ENCODE measurements at regions not wholly inside any gene's neighbourhood (a gene's known extent, or its start where the extent isn't known, plus 50 kb on each side); places are given as distances from the start of the nearest gene placed in this dataset.
A peak's percentile ranks its signal among the peaks of the same experiment; 100 is the strongest.

DNA sequence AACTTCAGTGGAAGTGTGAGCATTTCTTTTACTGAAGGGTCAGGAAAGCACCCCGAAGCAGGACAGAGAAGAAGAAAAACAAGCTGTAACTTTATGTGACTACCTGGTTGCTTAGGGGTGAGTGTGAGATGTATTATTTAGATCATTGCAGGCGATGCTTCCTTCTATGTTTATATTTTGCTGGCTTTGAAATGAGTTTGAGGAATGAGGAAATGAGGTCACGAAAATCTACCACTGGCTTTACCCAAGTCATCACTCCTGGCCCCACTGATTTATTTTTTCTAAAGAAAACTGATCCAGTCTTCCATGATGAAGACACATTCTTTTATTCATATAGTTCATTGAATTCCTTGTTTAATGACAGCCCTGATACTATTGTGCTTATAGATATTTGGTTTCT, 716.6 kb upstream of the FZD8 start:
- H3K27ac ChIP-seq, result no peak overlapping the region
- no peak overlapping the region for H3K4me3 ChIP-seq
- TF ChIP-seq, protein P1, sequence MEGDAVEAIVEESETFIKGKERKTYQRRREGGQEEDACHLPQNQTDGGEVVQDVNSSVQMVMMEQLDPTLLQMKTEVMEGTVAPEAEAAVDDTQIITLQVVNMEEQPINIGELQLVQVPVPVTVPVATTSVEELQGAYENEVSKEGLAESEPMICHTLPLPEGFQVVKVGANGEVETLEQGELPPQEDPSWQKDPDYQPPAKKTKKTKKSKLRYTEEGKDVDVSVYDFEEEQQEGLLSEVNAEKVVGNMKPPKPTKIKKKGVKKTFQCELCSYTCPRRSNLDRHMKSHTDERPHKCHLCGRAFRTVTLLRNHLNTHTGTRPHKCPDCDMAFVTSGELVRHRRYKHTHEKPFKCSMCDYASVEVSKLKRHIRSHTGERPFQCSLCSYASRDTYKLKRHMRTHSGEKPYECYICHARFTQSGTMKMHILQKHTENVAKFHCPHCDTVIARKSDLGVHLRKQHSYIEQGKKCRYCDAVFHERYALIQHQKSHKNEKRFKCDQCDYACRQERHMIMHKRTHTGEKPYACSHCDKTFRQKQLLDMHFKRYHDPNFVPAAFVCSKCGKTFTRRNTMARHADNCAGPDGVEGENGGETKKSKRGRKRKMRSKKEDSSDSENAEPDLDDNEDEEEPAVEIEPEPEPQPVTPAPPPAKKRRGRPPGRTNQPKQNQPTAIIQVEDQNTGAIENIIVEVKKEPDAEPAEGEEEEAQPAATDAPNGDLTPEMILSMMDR (IDR thresholded peaks at IDR 0.05), result no peak
- TF ChIP-seq POLR2A (IDR thresholded peaks at IDR 0.05), result no peak
- H3K9me3 ChIP-seq, result no peaks in the 10 kb centered on the region
- H3K27me3 ChIP-seq, result peaks cover 0 to 2% (median 0%) of the 10 kb centered on the region in 9 donors
- H3K4me1 ChIP-seq, result no peaks in the 10 kb centered on the region
- DNase-seq, result no peak
- 63 to 95% (median 79%) methylated on average over 3 of the region's 3 CpGs for WGBS, 4 donors
- H3K36me3 ChIP-seq, result no peaks in the 10 kb centered on the region
- no peak for ATAC-seq
- intact Hi-C loops (cut with DNase I), result no loop called here

DNA sequence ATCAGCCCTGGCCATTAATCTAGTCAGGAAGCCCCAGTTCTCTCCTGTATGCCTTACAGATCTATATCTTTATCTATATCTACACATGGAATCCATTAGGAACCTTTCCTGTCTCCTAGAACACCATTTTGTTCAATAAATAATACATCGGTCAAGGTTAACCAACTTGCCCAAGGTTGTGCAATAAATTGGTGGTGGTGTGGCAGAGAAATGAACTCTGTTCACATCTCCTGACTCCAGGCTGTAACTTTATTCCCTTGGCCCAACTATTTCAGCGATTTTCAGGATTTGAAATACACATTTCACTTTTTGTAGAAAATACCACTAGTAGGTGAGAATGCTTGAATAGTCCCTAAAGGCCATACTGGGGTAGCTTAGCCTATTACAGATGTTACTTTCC, 712.5 kb upstream of the FZD8 start:
- DNase-seq (no peak), ATAC-seq (no peak)
- Histone ChIP-seq H3K27ac (no peak overlapping the region), H3K4me1 (peaks cover 0 to 6% (median 0%) of the 10 kb centered on the region in 12 donors), H3K9me3 (no peaks in the 10 kb centered on the region), H3K27me3 (peaks cover 0 to 2% (median 0%) of the 10 kb centered on the region in 9 donors), H3K4me3 (no peak overlapping the region), H3K36me3 (no peaks in the 10 kb centered on the region)
- intact Hi-C loops (cut with DNase I), result no loop called here
- WGBS, 4 donors, result 93 to 96% (median 96%) methylated on average over 2 of the region's 2 CpGs
- TF ChIP-seq POLR2A (IDR thresholded peaks at IDR 0.05), result no peak
- TF ChIP-seq, protein P1 (IDR thresholded peaks at IDR 0.05), result no peak

DNA sequence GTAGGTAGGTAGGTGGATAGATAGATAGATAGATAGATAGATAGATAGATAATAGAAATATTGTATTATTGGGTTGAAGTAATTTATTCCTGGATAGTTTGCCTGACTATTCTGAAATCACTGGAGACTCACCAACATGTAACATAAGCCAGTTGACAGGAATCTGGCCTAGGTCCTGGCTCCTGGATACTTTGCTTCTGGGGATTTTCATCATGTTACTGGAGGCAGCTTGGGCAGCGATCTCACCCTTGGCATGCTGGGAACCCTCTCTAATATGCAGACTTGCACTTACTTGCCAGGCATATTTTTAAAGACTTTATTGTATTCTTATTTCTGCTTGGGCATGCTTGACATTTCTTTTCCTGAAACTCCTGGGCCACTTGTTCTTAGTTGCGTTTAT, 709.1 kb upstream of the FZD8 start:
- TF ChIP-seq, protein P1 (IDR thresholded peaks at IDR 0.05), result no peak
- TF ChIP-seq POLR2A (IDR thresholded peaks at IDR 0.05), result no peak
- intact Hi-C loops (cut with DNase I), result no loop called here
- no peaks in the 10 kb centered on the region for H3K9me3 ChIP-seq
- H3K4me1 ChIP-seq, result peaks cover 0 to 6% (median 0%) of the 10 kb centered on the region in 12 donors
- no peak for DNase-seq
- no peaks in the 10 kb centered on the region for H3K36me3 ChIP-seq
- 53 to 62% (median 59%) methylated on average over 2 of the region's 2 CpGs for WGBS, 4 donors
- ATAC-seq, result peak in 1 of 4 donors; percentile 59
- H3K4me3 ChIP-seq, result no peak overlapping the region
- no peaks in the 10 kb centered on the region for H3K27me3 ChIP-seq
- H3K27ac ChIP-seq, result no peak overlapping the region

DNA sequence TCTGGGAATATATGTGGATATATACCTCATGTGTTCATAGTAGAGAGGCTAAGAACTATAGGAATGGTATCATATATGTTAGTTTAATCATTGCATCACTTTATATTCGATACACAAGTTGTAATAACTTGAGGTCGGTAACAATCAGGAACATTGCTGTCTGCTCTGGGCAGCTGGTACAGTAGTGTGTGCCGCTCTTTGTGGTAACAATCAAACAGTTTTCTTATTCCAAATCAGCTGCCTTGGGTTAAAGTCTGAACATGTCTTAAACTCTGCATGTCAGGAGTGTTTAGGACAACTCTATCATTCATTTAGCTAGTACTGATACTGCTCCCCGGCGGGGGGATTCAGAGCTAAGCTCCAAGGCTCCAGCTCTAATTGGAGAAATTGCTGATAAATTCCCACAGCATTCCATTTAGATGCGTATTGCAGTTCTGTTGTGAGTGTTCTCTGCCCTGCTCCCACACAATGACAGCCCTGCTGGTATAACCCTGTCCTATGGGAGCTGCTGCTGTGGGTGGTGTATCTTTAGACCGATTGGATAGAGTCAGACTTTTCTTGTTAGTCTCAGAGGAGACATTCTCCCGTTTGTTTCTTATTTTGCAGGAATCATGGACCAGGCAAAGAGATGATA, 707.5 kb upstream of the FZD8 start:
- ATAC-seq, result peak in 3 of 4 donors; percentile 42 to 84 (median 50)
- 46 to 62% (median 56%) methylated on average over 8 of the region's 8 CpGs for WGBS, 4 donors
- no peak overlapping the region for H3K4me3 ChIP-seq
- H3K4me1 ChIP-seq, result peaks cover 0 to 12% (median 0%) of the 10 kb centered on the region in 12 donors
- intact Hi-C loops (cut with DNase I), result no loop called here
- H3K36me3 ChIP-seq, result no peaks in the 10 kb centered on the region
- H3K9me3 ChIP-seq, result no peaks in the 10 kb centered on the region
- peak in 3 of 5 donors; percentile 11 to 34 (median 21) for DNase-seq
- no peak overlapping the region for H3K27ac ChIP-seq
- TF ChIP-seq POLR2A (IDR thresholded peaks at IDR 0.05), result no peak
- TF ChIP-seq, protein P1 (IDR thresholded peaks at IDR 0.05), result no peak
- H3K27me3 ChIP-seq, result no peaks in the 10 kb centered on the region
